Ishikawa (cell line): ENCODE measurements at regions not wholly inside any gene's neighbourhood (a gene's known extent, or its start where the extent isn't known, plus 50 kb on each side); places are given as distances from the start of the nearest gene placed in this dataset.

ENCODE experiments used
- CEBPB ChIP-seq: IDR thresholded peaks from 2 replicates; pipeline ENCODE4 v1.6.1; 2012
- CREB1 ChIP-seq: IDR thresholded peaks from 2 replicates; pipeline ENCODE4 v1.6.1; 2012; ENCODE audit warnings: low read depth
- EGR1 ChIP-seq: IDR thresholded peaks from 2 replicates; pipeline ENCODE4 v1.6.1; 2012
- EP300 ChIP-seq: IDR thresholded peaks from 2 replicates; pipeline ENCODE4 v1.6.1; 2012; ENCODE audit warnings: borderline replicate concordance
- FOXM1 ChIP-seq: IDR thresholded peaks from 2 replicates; pipeline ENCODE4 v1.6.1; 2012; ENCODE audit warnings: low read depth, borderline replicate concordance
- MAX ChIP-seq: IDR thresholded peaks from 2 replicates; pipeline ENCODE4 v1.6.1; 2012
- NFIC ChIP-seq: IDR thresholded peaks from 2 replicates; pipeline ENCODE4 v1.6.1; 2012
- RAD21 ChIP-seq: IDR thresholded peaks from 2 replicates; pipeline ENCODE4 v1.6.1; 2012; ENCODE audit warnings: low read depth
- REST ChIP-seq: IDR thresholded peaks from 2 replicates; pipeline ENCODE4 v1.6.1; 2012; ENCODE audit warnings: low read depth, mild to moderate bottlenecking
- TAF1 ChIP-seq: IDR thresholded peaks from 2 replicates; pipeline ENCODE4 v1.6.1; 2012; ENCODE audit warnings: low read depth, mild to moderate bottlenecking
- TCF12 ChIP-seq: IDR thresholded peaks from 2 replicates; pipeline ENCODE4 v1.6.1; 2012; ENCODE audit warnings: low read depth
- TEAD4 ChIP-seq: IDR thresholded peaks from 2 replicates; pipeline ENCODE4 v1.6.1; 2012
- USF1 ChIP-seq: IDR thresholded peaks from 2 replicates; pipeline ENCODE4 v1.6.1; 2012
- YY1 ChIP-seq: IDR thresholded peaks from 2 replicates; pipeline ENCODE4 v1.6.1; 2012; ENCODE audit warnings: low read depth
- ZBTB7A ChIP-seq: IDR thresholded peaks from 2 replicates; pipeline ENCODE4 v1.6.1; 2012; ENCODE audit warnings: low read depth

GRCh38 chr6:125379174-125379573 lies 77.4 kb upstream of the HDDC2 start:
- TF ChIP-seq RAD21 (no peak), EGR1 (no peak), EP300 (no peak), CEBPB (no peak), NFIC (no peak), USF1 (no peak), FOXM1 (no peak), REST (no peak), YY1 (no peak), ZBTB7A (no peak), TCF12 (no peak), TEAD4 (no peak), TAF1 (no peak), CREB1 (no peak), MAX (no peak)

GRCh38 chr6:125380474-125380873 lies 78.7 kb upstream of the HDDC2 start:
- TF ChIP-seq CREB1 = no peak
- TF ChIP-seq EP300 = no peak

- TF ChIP-seq EP300 = no peak
- TF ChIP-seq ZBTB7A = no peak
- TF ChIP-seq USF1 = no peak
- TF ChIP-seq TEAD4 = no peak
- TF ChIP-seq RAD21 = no peak
- TF ChIP-seq CREB1 = no peak
- no peak for TF ChIP-seq MAX
- TF ChIP-seq EGR1 = no peak
- TF ChIP-seq YY1 = no peak
- no peak for TF ChIP-seq TAF1
- no peak for TF ChIP-seq CEBPB
- TF ChIP-seq REST = no peak
Measured at GRCh38 chr6:125392682-125393081, 90.9 kb upstream of the HDDC2 start.

- TF ChIP-seq EGR1 = no peak
- no peak for TF ChIP-seq TCF12
- TF ChIP-seq TAF1 = no peak
- no peak for TF ChIP-seq CEBPB
- TF ChIP-seq ZBTB7A = no peak
- no peak for TF ChIP-seq EP300
- TF ChIP-seq TEAD4 = no peak
- no peak for TF ChIP-seq NFIC
- no peak for TF ChIP-seq YY1
- no peak for TF ChIP-seq RAD21
- no peak for TF ChIP-seq MAX
- no peak for TF ChIP-seq USF1
- no peak for TF ChIP-seq REST
- no peak for TF ChIP-seq CREB1
- TF ChIP-seq FOXM1 = no peak
Measured at GRCh38 chr6:125393449-125393858, 91.7 kb upstream of the HDDC2 start.
